ENCODE measurements at regions not wholly inside any gene's neighbourhood (a gene's known extent, or its start where the extent isn't known, plus 50 kb on each side); places are given as distances from the start of the nearest gene placed in this dataset.

DNA sequence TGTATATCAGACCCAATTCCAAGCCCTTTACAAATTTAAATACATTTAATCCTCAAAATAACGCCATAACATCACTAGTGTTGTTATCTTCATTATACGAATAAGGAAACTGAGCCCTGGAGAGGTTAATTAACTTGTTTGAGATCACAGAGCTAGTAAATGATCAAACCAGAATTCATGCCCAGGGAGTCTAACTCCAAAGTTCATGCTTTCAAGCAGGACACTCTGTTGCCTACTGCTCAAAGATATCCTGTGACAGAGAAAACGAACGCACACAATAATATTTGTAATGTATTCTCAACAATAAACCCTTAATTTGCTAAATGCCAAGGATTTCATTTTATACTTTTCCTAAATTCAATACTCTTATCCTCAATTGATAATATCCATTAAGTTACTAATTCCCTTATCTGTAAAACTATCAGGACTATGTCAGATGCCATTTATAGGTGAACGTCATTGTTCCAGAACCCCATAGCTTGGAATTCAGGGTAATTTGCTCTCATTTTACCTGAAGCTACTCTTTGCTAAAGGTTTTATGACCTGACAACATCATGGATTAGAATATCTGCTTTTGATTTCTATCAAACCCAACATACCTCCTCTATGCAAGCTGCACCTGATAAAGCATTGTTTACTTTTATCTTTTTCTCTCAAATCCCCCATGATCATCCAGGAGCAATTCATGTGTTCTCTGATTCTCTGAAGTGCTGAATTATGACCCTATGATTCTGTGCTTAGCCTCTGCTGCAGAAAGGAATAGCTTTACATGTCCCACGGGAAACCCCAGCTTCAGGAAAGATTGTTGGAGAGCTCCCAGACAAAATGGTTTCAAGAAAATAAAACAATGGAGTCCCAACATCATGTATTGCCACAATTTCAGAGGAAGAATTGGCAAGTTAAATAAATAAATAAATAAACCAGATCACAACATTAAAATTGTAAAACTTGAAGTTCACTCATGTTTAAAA, 150.2 kb upstream of the CDK1 start:
- Mint-ChIP-seq H3K27me3 (no peaks in the 10 kb centered on the region), H3K4me3 (no peak overlapping the region), H3K4me1 (no peaks in the 10 kb centered on the region), H3K9me3 (peaks cover 2% of the 10 kb centered on the region), H3K27ac (no peak overlapping the region), H3K36me3 (ENCODE audit: low read depth) (no peaks in the 10 kb centered on the region)
- DNase-seq, result no peak
- POLR2A ChIA-PET, result interaction anchor here (1.1 kb wide), 1 partner anchor 18 kb away, joined by 3 read pairs; no protein-coding TSS in a partner anchor
- CTCF ChIA-PET, result no interaction called here

DNA sequence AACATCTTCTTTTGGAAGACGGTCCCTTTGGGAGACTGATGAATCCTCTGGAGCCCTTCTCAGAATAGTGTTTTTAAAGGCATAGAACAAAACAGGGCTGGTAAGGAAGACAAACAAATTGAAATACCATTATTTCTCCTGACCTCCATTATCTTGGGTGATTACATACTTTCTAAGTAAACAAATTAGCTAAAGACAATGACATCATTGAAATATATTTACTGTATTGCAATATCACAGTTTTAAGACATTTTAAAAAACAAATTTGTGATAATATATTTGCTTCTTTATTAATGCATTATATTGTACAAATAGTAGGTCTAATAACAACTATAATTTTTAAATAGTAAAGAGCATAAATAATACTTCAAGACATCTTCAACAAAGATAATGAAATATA, 152.2 kb upstream of the CDK1 start:
- Mint-ChIP-seq H3K4me1 (no peaks in the 10 kb centered on the region), H3K27ac (no peak overlapping the region), H3K4me3 (no peak overlapping the region), H3K36me3 (ENCODE audit: low read depth) (no peaks in the 10 kb centered on the region), H3K9me3 (peaks cover 2% of the 10 kb centered on the region), H3K27me3 (no peaks in the 10 kb centered on the region)
- DNase-seq, result no peak
- ChIA-PET POLR2A (no interaction called here), CTCF (no interaction called here)

DNA sequence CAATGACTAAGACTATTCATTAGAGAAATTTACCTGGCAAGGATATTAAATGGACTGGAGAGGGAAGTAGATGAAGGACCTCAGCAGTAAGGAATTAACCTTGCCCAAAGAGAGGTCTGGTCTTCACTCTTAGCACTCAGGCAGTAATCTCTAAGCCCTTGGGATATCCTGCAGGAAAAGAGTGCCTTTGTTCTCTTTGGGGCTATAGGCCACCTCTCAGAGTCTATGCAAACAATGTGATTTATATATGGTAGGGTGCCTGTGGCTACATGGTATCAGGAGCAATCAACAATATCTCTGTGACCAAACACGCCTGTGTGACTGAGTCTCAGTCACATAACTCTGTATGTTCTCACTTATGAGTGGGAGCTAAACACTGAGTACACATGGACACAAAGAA, 154.7 kb upstream of the CDK1 start:
- POLR2A ChIA-PET, result no interaction called here
- no peaks in the 10 kb centered on the region for H3K4me1 Mint-ChIP-seq

DNA sequence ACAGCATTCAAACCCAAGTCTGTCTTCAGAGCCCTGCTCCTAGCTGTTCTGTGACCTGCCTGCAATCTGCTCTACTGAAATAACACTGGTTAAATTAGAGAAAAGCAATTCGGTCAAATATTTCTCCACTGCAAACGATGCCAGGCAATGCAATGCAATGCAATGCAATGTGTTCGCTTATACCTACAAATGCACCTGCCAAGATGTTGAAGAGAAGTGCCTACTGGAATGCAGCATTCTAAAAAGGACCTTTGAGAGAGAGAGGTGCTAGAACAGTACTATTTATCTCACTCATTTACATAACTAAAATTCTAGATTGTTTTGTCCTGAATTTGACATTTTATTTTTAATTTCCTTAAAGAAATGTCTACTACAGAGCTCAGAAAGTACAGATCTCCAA, 157.3 kb upstream of the CDK1 start:
- H3K27ac Mint-ChIP-seq, result no peak overlapping the region
- CTCF ChIA-PET, result interaction anchor here (0.6 kb wide), 1 partner anchor 31 kb away, joined by 3 read pairs; no protein-coding TSS in a partner anchor
- no peaks in the 10 kb centered on the region for H3K9me3 Mint-ChIP-seq
- DNase-seq, result no peak
- H3K4me1 Mint-ChIP-seq, result no peaks in the 10 kb centered on the region
- H3K4me3 Mint-ChIP-seq, result no peak overlapping the region
- H3K36me3 Mint-ChIP-seq (ENCODE audit: low read depth), result no peaks in the 10 kb centered on the region
- POLR2A ChIA-PET, result no interaction called here
- no peaks in the 10 kb centered on the region for H3K27me3 Mint-ChIP-seq

More for the DNA sequence above, 154.7 kb upstream of the CDK1 start:
- Mint-ChIP-seq H3K36me3 (ENCODE audit: low read depth) (no peaks in the 10 kb centered on the region), H3K9me3 (no peaks in the 10 kb centered on the region), H3K4me3 (no peak overlapping the region), H3K27ac (no peak overlapping the region), H3K27me3 (no peaks in the 10 kb centered on the region)
- CTCF ChIA-PET, result no interaction called here
- DNase-seq, result no peak

DNA sequence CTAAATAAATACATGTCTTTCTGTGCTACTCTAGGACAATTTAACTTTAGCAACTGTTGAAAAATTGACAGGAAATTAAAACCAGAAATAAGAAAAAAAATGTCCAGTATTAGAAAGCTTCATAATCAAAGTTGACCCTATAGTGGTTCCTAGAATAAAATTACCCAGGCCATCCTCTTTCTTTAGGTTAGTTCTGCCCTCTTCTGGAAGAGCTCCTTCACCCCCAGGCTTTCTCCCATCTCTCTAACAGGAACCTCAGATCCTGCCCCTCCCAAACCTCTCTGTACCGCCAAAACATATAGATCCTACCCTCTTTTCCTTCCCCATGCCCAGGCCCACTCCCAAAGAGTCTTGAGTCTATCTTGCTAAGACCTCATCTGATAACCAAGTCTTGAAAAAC, 159.4 kb upstream of the CDK1 start:
- Mint-ChIP-seq H3K27me3 (no peaks in the 10 kb centered on the region), H3K9me3 (no peaks in the 10 kb centered on the region), H3K4me3 (no peak overlapping the region), H3K4me1 (no peaks in the 10 kb centered on the region), H3K27ac (no peak overlapping the region), H3K36me3 (ENCODE audit: low read depth) (no peaks in the 10 kb centered on the region)
- CTCF ChIA-PET, result interaction anchor here (1.3 kb wide), 1 partner anchor 14 kb away, joined by 3 read pairs; no protein-coding TSS in a partner anchor
- POLR2A ChIA-PET, result no interaction called here
- no peak for DNase-seq

DNA sequence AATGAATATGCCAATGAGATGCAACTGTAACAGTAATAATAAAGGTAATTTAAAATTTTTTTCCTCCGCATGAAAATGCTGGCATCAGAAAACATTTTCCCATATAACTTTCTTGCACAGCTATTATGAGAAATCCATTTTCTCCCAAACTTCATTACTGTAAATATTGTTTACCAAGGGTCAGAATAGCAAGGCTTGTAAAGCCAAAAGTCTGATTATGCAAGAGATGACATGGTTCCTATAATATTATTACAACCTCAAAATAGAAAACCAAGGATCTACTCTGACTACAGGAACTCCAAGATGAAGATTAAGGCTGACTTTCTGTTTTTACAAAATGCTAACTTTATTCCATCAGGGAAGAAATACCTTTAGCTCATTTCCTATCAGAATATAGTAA, 162.7 kb upstream of the CDK1 start:
- CTCF ChIA-PET, result interaction anchor here (0.5 kb wide), 1 partner anchor 119 kb away, joined by 3 read pairs; no protein-coding TSS in a partner anchor
- no peak overlapping the region for H3K4me3 Mint-ChIP-seq
- POLR2A ChIA-PET, result no interaction called here
- H3K36me3 Mint-ChIP-seq (ENCODE audit: low read depth), result peaks cover 3% of the 10 kb centered on the region
- peaks cover 14% of the 10 kb centered on the region for H3K4me1 Mint-ChIP-seq
- H3K27ac Mint-ChIP-seq, result no peak overlapping the region
- DNase-seq, result no peak
- H3K9me3 Mint-ChIP-seq, result no peaks in the 10 kb centered on the region
- H3K27me3 Mint-ChIP-seq, result no peaks in the 10 kb centered on the region

DNA sequence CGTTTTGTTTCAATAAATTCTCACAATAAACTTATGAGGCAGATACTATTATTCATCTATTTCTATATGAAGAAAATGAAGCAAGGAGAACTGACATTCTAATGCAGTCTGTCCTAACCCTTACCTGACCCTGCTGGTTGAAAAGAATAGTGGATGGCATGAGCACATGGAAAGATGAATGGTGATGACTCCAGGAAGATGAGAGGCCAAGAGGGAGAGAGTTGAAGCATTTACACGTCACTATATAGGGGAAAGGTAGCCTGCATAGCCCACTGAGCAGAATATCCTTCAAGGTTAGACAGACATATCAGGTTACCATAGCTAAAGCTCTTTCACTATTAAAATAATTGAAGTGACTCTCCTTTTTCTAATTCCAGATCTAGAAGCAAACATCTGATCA, 163.9 kb upstream of the CDK1 start:
- DNase-seq, result no peak
- H3K4me3 Mint-ChIP-seq, result no peak overlapping the region
- peaks cover 3% of the 10 kb centered on the region for H3K36me3 Mint-ChIP-seq (ENCODE audit: low read depth)
- ChIA-PET CTCF (interaction anchor here (0.8 to 0.9 kb wide), 2 partner anchors 10 to 32 kb away, joined by 3 read pairs; no protein-coding TSS in a partner anchor), POLR2A (no interaction called here)
- H3K9me3 Mint-ChIP-seq, result no peaks in the 10 kb centered on the region
- no peaks in the 10 kb centered on the region for H3K27me3 Mint-ChIP-seq
- peaks cover 16% of the 10 kb centered on the region for H3K4me1 Mint-ChIP-seq
- no peak overlapping the region for H3K27ac Mint-ChIP-seq

DNA sequence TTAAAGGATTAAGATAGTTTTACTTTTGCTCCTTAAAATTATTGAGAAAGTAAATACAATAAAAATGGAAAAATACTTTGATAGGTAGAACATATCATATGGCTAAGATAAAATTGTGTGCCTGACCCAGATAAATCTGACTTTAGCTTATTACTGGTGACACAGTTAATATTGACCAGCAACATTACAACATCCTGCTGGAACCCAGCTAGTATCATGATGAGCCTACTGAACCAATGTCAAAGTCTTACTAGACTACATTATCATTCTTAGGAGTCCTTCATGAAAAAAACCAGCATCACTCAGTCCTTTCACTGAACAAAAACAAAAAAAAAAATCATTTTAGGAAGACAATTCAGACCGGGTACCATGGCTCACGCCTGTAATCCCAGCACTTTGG, 164.8 kb upstream of the CDK1 start:
- Mint-ChIP-seq H3K4me3 (no peak overlapping the region), H3K4me1 (peaks cover 16% of the 10 kb centered on the region), H3K27ac (no peak overlapping the region), H3K36me3 (ENCODE audit: low read depth) (peaks cover 3% of the 10 kb centered on the region), H3K27me3 (no peaks in the 10 kb centered on the region), H3K9me3 (no peaks in the 10 kb centered on the region)
- DNase-seq, result no peak
- CTCF ChIA-PET, result interaction anchor here (0.9 kb wide), 1 partner anchor 9 kb away, joined by 3 read pairs; no protein-coding TSS in a partner anchor
- POLR2A ChIA-PET, result no interaction called here

GRCh38 chr10:60611291-60611747, 167.0 kb upstream of the CDK1 start:
- DNase-seq, result no peak
- POLR2A ChIA-PET, result no interaction called here
- Mint-ChIP-seq H3K4me1 (peaks cover 23% of the 10 kb centered on the region), H3K27ac (no peak overlapping the region), H3K27me3 (no peaks in the 10 kb centered on the region), H3K36me3 (ENCODE audit: low read depth) (peaks cover 3% of the 10 kb centered on the region), H3K9me3 (no peaks in the 10 kb centered on the region), H3K4me3 (no peak overlapping the region)
- CTCF ChIA-PET, result interaction anchor here (1.2 kb wide), 1 partner anchor 157 kb away, joined by 3 read pairs; no protein-coding TSS in a partner anchor

- no peaks in the 10 kb centered on the region for H3K27me3 Mint-ChIP-seq
- peaks cover 25% of the 10 kb centered on the region for H3K4me1 Mint-ChIP-seq
- H3K9me3 Mint-ChIP-seq, result no peaks in the 10 kb centered on the region
- CTCF ChIA-PET, result no interaction called here
- POLR2A ChIA-PET, result no interaction called here
- H3K27ac Mint-ChIP-seq, result no peak overlapping the region
- DNase-seq, result no peak
- peaks cover 3% of the 10 kb centered on the region for H3K36me3 Mint-ChIP-seq (ENCODE audit: low read depth)
- H3K4me3 Mint-ChIP-seq, result no peak overlapping the region
These were observed 170.9 kb upstream of the CDK1 start for GRCh38 chr10:60607372-60607771.

DNA sequence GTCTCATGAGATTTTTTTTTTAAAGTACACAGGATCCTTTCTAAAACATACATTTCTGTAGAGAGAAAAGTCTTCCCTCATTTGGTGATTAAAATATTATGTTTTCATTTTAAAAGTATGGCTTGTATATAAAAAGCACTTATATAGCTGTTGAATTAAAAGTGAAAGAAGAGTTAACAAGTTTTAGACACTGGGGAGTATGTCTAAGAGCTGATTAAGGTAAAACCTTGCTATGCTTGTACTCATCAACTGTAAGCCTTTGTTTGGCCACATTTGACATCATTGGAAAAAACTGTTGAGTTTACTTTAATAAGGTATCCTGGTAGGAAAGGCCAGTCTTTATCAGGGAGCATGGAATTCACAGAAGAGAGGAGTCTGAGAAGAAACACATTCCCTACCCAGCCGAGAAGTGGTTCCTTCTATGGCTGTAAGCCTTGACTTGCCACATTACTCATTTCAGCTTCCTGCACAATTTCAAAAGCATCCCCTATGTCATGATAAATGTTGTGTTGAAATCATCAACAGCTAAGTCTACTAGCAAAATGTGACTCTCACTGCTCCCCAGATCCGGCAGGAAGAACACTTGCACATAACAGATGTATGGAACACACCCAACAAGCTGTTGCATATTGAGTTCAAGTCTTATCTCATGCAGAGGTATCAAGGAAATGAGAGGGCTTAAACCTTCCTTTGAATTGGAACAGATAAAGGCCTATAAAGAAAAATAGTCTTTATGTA, 171.8 kb upstream of the CDK1 start:
- CTCF ChIA-PET, result no interaction called here
- Mint-ChIP-seq H3K9me3 (no peaks in the 10 kb centered on the region), H3K27me3 (no peaks in the 10 kb centered on the region), H3K36me3 (ENCODE audit: low read depth) (no peaks in the 10 kb centered on the region), H3K4me3 (no peak overlapping the region), H3K4me1 (peaks cover 19% of the 10 kb centered on the region), H3K27ac (no peak overlapping the region)
- POLR2A ChIA-PET, result no interaction called here
- DNase-seq, result no peak

DNA sequence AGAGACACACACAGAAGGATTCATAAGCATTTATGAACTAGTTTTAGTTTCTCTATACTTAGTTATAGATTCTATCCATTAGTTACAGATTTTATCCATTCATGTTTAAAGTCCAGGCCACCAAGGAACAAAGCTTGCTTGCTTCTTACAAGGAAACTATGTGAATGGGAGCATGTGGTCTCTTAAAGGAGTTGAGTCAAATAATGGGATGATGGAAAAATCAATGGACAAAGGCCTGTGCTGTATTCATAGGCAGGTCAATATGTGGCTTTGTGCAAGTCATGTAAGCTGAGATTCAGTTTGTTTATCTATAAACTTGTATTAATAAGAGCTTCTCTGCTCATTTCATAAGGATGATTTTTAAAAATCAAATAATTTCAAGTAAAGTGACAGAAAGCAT, 172.8 kb upstream of the CDK1 start:
- Mint-ChIP-seq H3K9me3 (no peaks in the 10 kb centered on the region), H3K27ac (no peak overlapping the region), H3K4me1 (peaks cover 10% of the 10 kb centered on the region), H3K27me3 (no peaks in the 10 kb centered on the region), H3K4me3 (no peak overlapping the region), H3K36me3 (ENCODE audit: low read depth) (no peaks in the 10 kb centered on the region)
- ChIA-PET CTCF (interaction anchor here (1.1 to 1.4 kb wide), 2 partner anchors 13 to 41 kb away, joined by 3 read pairs; no protein-coding TSS in a partner anchor), POLR2A (no interaction called here)
- DNase-seq, result no peak

- H3K27ac Mint-ChIP-seq, result no peak overlapping the region
These were observed 173.9 kb upstream of the CDK1 start for GRCh38 chr10:60604342-60604741.

More at GRCh38 chr10:60604342-60604741, 173.9 kb upstream of the CDK1 start:
- H3K4me1 Mint-ChIP-seq, result peaks cover 9% of the 10 kb centered on the region
- H3K9me3 Mint-ChIP-seq, result no peaks in the 10 kb centered on the region
- H3K4me3 Mint-ChIP-seq, result no peak overlapping the region
- H3K27me3 Mint-ChIP-seq, result no peaks in the 10 kb centered on the region
- DNase-seq, result no peak
- ChIA-PET CTCF (interaction anchor here (1.1 to 1.4 kb wide), 3 partner anchors 9 to 42 kb away, joined by 3 read pairs; no protein-coding TSS in a partner anchor), POLR2A (no interaction called here)
- H3K36me3 Mint-ChIP-seq (ENCODE audit: low read depth), result no peaks in the 10 kb centered on the region
